IPS-NIHi7 (cell line): ENCODE measurements at regions not wholly inside any gene's neighbourhood (a gene's known extent, or its start where the extent isn't known, plus 50 kb on each side); places are given as distances from the start of the nearest gene placed in this dataset.
A peak's percentile ranks its signal among the peaks of the same experiment; 100 is the strongest.
"Not testable (repeated sequence)": the region's sequence is repeated elsewhere in the genome, so short reads cannot be mapped to it uniquely, and the experiment has no call there.

Experiments
- DNase-seq: peaks from one replicate; pipeline ENCODE4 v3.0.0; 2012; ENCODE audit warnings: mixed read lengths; ENCODE audit errors: extremely low spot score

- DNase-seq, result no peak
These were observed 97.5 kb downstream of the SH3YL1 start for GRCh38 chr2:166381-166780.

DNA sequence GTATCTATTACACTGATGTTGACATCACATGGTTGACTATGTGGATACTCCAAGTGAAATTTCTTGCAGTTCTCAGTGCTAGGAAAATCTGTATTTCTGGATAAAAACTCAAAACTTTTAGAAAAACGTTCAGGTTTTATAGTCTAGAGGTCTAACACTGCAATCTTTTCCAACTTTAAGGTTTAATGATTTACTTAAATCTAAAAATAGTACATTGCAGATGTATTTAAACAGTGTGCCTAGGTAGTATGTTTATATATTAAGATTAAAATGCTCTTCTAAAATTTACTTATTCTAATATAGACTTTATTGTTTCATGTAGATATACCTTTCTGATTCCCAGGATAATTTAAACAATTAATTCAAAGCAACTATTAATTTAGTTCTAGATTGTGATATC is 98.3 kb downstream of the SH3YL1 start:
- DNase-seq, result no peak

- no peak for DNase-seq
These were observed 101.1 kb downstream of the SH3YL1 start for GRCh38 chr2:162473-163382.

DNA sequence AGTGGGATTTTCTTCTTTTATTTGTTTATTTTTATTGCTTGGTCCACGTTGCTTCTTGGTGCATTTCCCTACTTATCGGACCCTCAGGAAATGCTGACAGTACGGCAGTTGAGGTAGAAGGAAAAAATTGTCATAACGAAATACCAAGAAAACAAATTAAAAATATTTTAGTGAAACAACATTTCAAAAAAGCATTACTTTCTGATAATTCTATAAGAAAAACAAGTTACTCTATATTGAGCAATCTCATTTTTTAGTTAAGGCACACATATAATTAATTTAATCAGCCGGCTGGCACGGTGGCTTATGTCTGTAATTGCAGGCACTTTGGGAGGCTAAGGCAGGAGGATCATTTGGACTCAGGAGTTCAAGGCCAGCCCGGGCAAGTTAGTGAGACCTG is 102.1 kb downstream of the SH3YL1 start:
- no peak for DNase-seq

DNA sequence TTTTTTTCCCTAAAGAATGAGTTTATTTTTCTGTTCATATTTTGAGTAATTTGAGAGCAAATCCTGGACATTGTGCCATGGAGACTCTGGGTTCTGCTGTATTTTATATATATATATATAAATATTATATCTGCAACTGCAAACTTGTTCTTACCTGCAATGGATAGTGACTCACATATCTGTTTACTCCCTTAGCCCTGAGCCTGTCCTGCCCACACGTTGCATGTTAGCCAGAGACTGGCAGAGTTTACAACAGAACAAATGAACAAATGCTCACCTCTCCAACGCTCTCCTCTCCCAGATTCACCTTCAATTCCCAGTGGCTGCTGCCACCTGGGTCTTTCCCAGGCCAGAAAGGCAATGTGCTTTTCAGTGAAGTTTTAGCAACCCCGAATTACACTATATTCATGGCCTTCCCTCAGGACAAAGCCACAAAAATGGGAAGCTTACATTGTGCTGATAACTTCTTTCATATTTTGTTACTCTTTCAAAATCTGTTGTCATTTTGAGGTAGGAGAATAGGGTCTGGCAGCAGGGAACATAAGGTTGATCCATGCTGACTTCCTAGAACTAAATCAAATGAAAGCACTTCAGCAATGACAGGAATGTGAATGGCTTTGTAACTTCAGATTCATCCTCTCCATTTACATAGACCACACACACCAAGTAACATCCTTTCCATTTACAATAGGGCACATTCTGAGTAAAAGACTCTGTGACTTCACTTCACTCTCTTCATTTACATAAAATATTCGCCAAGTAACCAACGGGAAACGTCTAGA is 105.4 kb upstream of the FAM110C start:
- peak; percentile 20 for DNase-seq

GRCh38 chr2:145407-145806 is 99.1 kb upstream of the FAM110C start:
- no peak for DNase-seq

DNA sequence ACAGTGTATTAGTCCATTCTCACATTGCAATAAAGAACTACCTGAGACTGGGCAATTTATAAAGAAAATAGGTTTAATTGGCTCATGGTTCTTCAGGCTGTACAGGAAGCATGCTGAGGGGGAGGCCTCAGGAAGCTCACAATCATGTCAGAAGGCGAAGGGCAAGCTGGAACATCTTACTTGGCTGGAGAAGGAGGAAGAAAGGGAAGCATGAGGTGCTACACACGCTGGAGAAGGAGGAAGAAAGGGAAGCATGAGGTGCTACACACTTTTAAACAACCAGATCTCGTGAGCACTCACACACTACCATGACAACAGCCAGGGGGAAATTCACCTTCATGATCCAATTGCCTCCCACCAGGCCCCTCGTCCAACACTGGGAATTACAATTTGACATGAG is 95.3 kb upstream of the FAM110C start:
- DNase-seq, result no peak

DNA sequence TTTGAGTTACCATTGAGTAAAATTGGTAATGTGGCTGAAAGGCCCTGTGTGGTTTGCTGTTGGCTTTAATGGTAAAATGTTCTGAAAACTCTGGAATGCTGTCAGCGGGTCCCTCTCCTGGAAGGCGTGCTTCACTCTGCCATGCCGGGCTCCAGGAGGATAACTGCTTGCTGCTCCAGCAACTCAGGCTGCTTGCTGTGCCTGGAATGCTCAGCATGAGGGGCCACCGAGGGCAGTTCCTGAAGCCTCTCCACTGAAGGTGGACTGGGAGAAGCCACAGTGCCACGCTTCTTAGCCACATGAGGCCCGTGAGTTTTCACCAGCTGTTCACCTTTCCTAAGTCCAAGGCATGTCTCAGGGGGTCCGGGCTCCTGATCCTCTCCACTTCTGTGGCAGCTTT is 90.4 kb upstream of the FAM110C start:
- peak; percentile 51 for DNase-seq

- peak; percentile 13 for DNase-seq
These were observed 87.6 kb upstream of the FAM110C start for GRCh38 chr2:133675-134593.

GRCh38 chr2:126769-127168 is 80.5 kb upstream of the FAM110C start:
- not testable (repeated sequence) for DNase-seq

DNA sequence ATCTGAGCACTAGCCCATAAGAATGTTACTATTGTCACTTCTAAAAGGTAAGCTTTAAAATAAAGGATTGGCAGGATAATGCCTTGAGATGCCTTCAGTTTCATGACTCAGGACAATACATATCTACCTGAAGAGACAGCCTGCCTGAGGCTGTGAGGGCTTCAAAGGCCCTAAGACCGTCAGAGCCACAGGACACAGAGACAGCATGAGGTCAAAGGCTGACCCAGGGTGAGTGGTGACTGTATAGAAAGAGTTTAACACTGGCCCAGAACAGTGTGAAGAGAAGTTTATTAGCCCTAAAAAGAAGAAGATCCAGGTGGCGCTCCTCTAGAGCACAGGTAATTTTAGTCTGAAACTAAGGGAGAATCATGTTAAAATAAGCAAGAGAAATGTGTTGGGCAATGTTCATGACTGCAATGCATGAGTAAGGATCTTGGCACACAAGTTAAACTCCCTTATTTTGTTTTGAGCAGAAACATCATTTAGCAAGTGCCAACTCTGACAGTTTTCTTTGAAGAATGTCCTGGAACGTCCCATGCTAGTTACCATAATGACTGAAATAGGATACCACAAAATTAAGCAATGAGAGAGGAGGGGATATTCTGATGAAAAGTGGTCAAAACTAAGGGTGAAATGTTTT is 78.1 kb upstream of the FAM110C start:
- no peak for DNase-seq

DNA sequence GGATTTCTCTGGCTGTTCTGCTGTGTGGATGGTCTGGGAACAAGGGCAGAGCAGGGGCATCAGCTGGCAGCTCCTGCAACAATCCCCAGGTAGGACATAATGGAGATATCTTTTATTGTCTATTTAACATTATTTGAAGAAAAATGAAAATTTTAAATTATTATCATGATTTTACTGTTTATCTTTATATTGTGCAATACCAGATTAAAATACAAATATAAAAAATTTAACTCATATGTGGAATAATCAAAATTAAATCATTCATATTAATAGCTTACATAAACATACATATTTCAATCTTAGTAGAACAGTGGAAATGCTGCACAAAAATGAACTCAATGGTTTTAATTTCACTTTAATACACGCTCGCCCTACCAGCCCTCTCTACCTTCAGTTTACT is 70.6 kb upstream of the FAM110C start:
- no peak for DNase-seq

- peak; percentile 64 for DNase-seq
These were observed 69.0 kb upstream of the FAM110C start for GRCh38 chr2:115303-115702.

DNA sequence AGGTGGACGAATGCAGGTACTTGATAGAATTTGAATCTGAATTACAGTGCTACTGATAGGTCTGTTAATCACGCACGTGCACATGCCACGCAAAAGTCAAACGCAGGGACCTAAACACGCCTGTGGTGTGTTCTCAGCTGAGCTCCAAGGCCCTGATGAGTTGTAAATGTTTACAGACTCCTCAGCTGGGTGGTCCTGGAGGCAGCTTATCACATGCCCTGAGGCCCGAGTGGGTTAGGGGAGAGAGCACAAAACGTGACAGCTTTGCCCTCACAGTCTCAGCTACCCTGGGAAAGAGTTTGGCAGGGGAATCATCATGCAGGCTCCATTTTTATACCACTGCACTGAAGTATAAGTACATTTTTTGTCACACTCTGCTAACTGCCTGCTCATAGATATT is 68.3 kb upstream of the FAM110C start:
- no peak for DNase-seq

GRCh38 chr2:109998-110397 is 63.7 kb upstream of the FAM110C start:
- DNase-seq, result no peak

- no peak for DNase-seq
These were observed 62.9 kb upstream of the FAM110C start for GRCh38 chr2:108920-109809.

- DNase-seq, result no peak
These were observed 54.7 kb upstream of the FAM110C start for GRCh38 chr2:101016-101415.
